IPS DF 6.9 (cell line): ENCODE measurements at regions not wholly inside any gene's neighbourhood (a gene's known extent, or its start where the extent isn't known, plus 50 kb on each side); places are given as distances from the start of the nearest gene placed in this dataset.
A peak's percentile ranks its signal among the peaks of the same experiment; 100 is the strongest.

Experiments
- DNase-seq: peaks from one replicate; pipeline ENCODE4 v3.0.0-alpha.2; 2013; ENCODE audit warnings: low read depth, low spot score
- H3K27ac ChIP-seq: one replicate; pipeline ENCODE4 v1.5.1; 2013; ENCODE audit warnings: low read length, control low read depth
- H3K27me3 ChIP-seq: 2 replicates; pipeline ENCODE4 v1.6.1; 2013; ENCODE audit warnings: mild to moderate bottlenecking, low read length; ENCODE audit not compliant: control insufficient read depth, insufficient read depth
- H3K36me3 ChIP-seq: 2 replicates; pipeline ENCODE4 v1.6.1; 2013; ENCODE audit warnings: low read length; ENCODE audit not compliant: control insufficient read depth, insufficient read depth
- H3K4me1 ChIP-seq: 2 replicates; pipeline ENCODE4 v1.6.1; 2013; ENCODE audit warnings: low read length; ENCODE audit not compliant: control insufficient read depth, insufficient read depth
- H3K4me3 ChIP-seq: 2 replicates; pipeline ENCODE4 v1.5.1; 2013; ENCODE audit warnings: mild to moderate bottlenecking, low read length
- H3K9me3 ChIP-seq: 2 replicates; pipeline ENCODE4 v1.6.1; 2013; ENCODE audit warnings: low read length, inconsistent platforms; ENCODE audit not compliant: control insufficient read depth, insufficient read depth
- WGBS: extraction: QIAGEN DNeasy Blood & Tissue Kit; methylation state at CpG from one replicate; pipeline ENCODE4 v1.1.7; 2013; ENCODE audit warnings: mixed read lengths, missing lambda C conversion rate; ENCODE audit not compliant: insufficient read length, insufficient coverage; 5-methylcytosine and 5-hydroxymethylcytosine counted together

GRCh38 chr12:127381043-127381668, 885.8 kb upstream of the TMEM132C start:
- H3K4me1 ChIP-seq = no peaks in the 10 kb centered on the region
- DNase-seq = peak; percentile 41
- H3K27ac ChIP-seq = no peak overlapping the region
- H3K9me3 ChIP-seq = no peaks in the 10 kb centered on the region
- no peaks in the 10 kb centered on the region for H3K36me3 ChIP-seq
- no peaks in the 10 kb centered on the region for H3K27me3 ChIP-seq
- no CpG with 5 or more reads among the region's 33 CpGs for WGBS
- no peak overlapping the region for H3K4me3 ChIP-seq

- no peaks in the 10 kb centered on the region for H3K27me3 ChIP-seq
- H3K4me3 ChIP-seq = no peak overlapping the region
- no peaks in the 10 kb centered on the region for H3K4me1 ChIP-seq
- no peaks in the 10 kb centered on the region for H3K9me3 ChIP-seq
- H3K36me3 ChIP-seq = no peaks in the 10 kb centered on the region
- no peak overlapping the region for H3K27ac ChIP-seq
- no CpG with 5 or more reads among the region's 6 CpGs for WGBS
- no peak for DNase-seq
These were observed 885.3 kb upstream of the TMEM132C start for GRCh38 chr12:127381681-127382080.

- H3K27ac ChIP-seq = no peak overlapping the region
- no peaks in the 10 kb centered on the region for H3K27me3 ChIP-seq
- H3K4me3 ChIP-seq = no peak overlapping the region
- no peaks in the 10 kb centered on the region for H3K9me3 ChIP-seq
- H3K36me3 ChIP-seq = no peaks in the 10 kb centered on the region
- no peaks in the 10 kb centered on the region for H3K4me1 ChIP-seq
- no CpG with 5 or more reads among the region's 8 CpGs for WGBS
- DNase-seq = no peak
These were observed 883.7 kb upstream of the TMEM132C start for GRCh38 chr12:127383281-127383680.

GRCh38 chr12:127386723-127387122, 880.2 kb upstream of the TMEM132C start:
- Histone ChIP-seq H3K27ac (no peak overlapping the region), H3K4me3 (no peak overlapping the region), H3K36me3 (no peaks in the 10 kb centered on the region), H3K27me3 (no peaks in the 10 kb centered on the region), H3K9me3 (no peaks in the 10 kb centered on the region; the same call in none of the 2 replicates), H3K4me1 (no peaks in the 10 kb centered on the region)
- no CpG with 5 or more reads among the region's 5 CpGs for WGBS
- no peak for DNase-seq

GRCh38 chr12:127388985-127389384, 878.0 kb upstream of the TMEM132C start:
- Histone ChIP-seq H3K36me3 (no peaks in the 10 kb centered on the region), H3K9me3 (no peaks in the 10 kb centered on the region; the same call in none of the 2 replicates), H3K4me1 (no peaks in the 10 kb centered on the region), H3K27ac (no peak overlapping the region), H3K4me3 (no peak overlapping the region), H3K27me3 (no peaks in the 10 kb centered on the region)
- WGBS = no CpG with 5 or more reads among the region's 7 CpGs
- no peak for DNase-seq

- no peaks in the 10 kb centered on the region; the same call in none of the 2 replicates for H3K9me3 ChIP-seq
- H3K4me3 ChIP-seq = no peak overlapping the region
- peak; percentile 2 for DNase-seq
- H3K27me3 ChIP-seq = no peaks in the 10 kb centered on the region
- no peak overlapping the region for H3K27ac ChIP-seq
- WGBS = no CpG with 5 or more reads among the region's 2 CpGs
- H3K36me3 ChIP-seq = no peaks in the 10 kb centered on the region
- no peaks in the 10 kb centered on the region for H3K4me1 ChIP-seq
These were observed 877.0 kb upstream of the TMEM132C start for GRCh38 chr12:127389923-127390322.

GRCh38 chr12:127393465-127393864, 873.5 kb upstream of the TMEM132C start:
- no peaks in the 10 kb centered on the region; the same call in none of the 2 replicates for H3K9me3 ChIP-seq
- DNase-seq = no peak
- no peak overlapping the region for H3K4me3 ChIP-seq
- H3K4me1 ChIP-seq = no peaks in the 10 kb centered on the region
- no peaks in the 10 kb centered on the region for H3K27me3 ChIP-seq
- no peak overlapping the region for H3K27ac ChIP-seq
- H3K36me3 ChIP-seq = no peaks in the 10 kb centered on the region
- WGBS = no CpG with 5 or more reads among the region's 4 CpGs

GRCh38 chr12:127393896-127394295, 873.1 kb upstream of the TMEM132C start:
- Histone ChIP-seq H3K27me3 (no peaks in the 10 kb centered on the region), H3K4me1 (no peaks in the 10 kb centered on the region), H3K36me3 (no peaks in the 10 kb centered on the region), H3K4me3 (no peak overlapping the region), H3K27ac (no peak overlapping the region), H3K9me3 (no peaks in the 10 kb centered on the region; the same call in 1 of the 2 replicates)
- WGBS = no CpG with 5 or more reads among the region's 2 CpGs
- DNase-seq = no peak

- WGBS = no CpG with 5 or more reads among the region's 5 CpGs
- H3K27me3 ChIP-seq = no peaks in the 10 kb centered on the region
- H3K4me1 ChIP-seq = no peaks in the 10 kb centered on the region
- H3K36me3 ChIP-seq = no peaks in the 10 kb centered on the region
- H3K27ac ChIP-seq = no peak overlapping the region
- no peak overlapping the region for H3K4me3 ChIP-seq
- H3K9me3 ChIP-seq = no peaks in the 10 kb centered on the region; the same call in 1 of the 2 replicates
- no peak for DNase-seq
These were observed 870.2 kb upstream of the TMEM132C start for GRCh38 chr12:127396734-127397133.

GRCh38 chr12:127398016-127398710, 868.8 kb upstream of the TMEM132C start:
- Histone ChIP-seq H3K4me1 (no peaks in the 10 kb centered on the region), H3K36me3 (no peaks in the 10 kb centered on the region), H3K27me3 (no peaks in the 10 kb centered on the region), H3K9me3 (no peaks in the 10 kb centered on the region; the same call in 1 of the 2 replicates), H3K27ac (no peak overlapping the region), H3K4me3 (no peak overlapping the region)
- DNase-seq = no peak
- no CpG with 5 or more reads among the region's 10 CpGs for WGBS
